Panc1 (cell line): ENCODE measurements at regions not wholly inside any gene's neighbourhood (a gene's known extent, or its start where the extent isn't known, plus 50 kb on each side); places are given as distances from the start of the nearest gene placed in this dataset.

Experiments
- ATAC-seq: fragments of 200-7000 bp; cut with Tn5 transposase; 2 replicates; pipeline ENCODE4 v1.9.1; 2020; ENCODE audit warnings: mild to moderate bottlenecking, moderate library complexity
- BruUV-seq: library from RNA; stranded (reverse); fragments of 400-500 nt; replicated peaks from 2 replicates; lab custom pipeline; 2021; lab: Mats Ljungman, UMichigan
- CTCF ChIA-PET: fragments of 300-600 bp; sonication (Branson Sonifier 250); formaldehyde crosslinking; loops from one replicate; lab custom pipeline; 2022; ENCODE audit warnings: antibody characterized with exemption; lab: Charles Lee
- POLR2A ChIA-PET: fragments of 300-600 bp; sonication (Branson Sonifier 250); formaldehyde crosslinking; loops from one replicate; lab custom pipeline; 2022; ENCODE audit warnings: antibody characterized with exemption; lab: Charles Lee
- DNase-seq: peaks from one replicate; pipeline ENCODE4 v3.0.0-alpha.2; 2010; ENCODE audit warnings: low read depth, low spot score
- H3K27ac ChIP-seq: 2 replicates; pipeline ENCODE4 v1.5.1; 2011; ENCODE audit warnings: mild to moderate bottlenecking, low read length, inconsistent platforms
- H3K27me3 ChIP-seq: fragments of 200-500 bp; sonication (Bioruptor generic); 2 replicates; pipeline ENCODE4 v1.6.0; 2014; ENCODE audit warnings: low read length, inconsistent platforms; ENCODE audit not compliant: control insufficient read depth, insufficient read depth
- H3K36me3 ChIP-seq: fragments of 200-500 bp; sonication (Bioruptor generic); 2 replicates; pipeline ENCODE4 v1.5.1; 2014; ENCODE audit warnings: inconsistent platforms, mild to moderate bottlenecking, low read length, moderate library complexity; ENCODE audit not compliant: control insufficient read depth, insufficient read depth
- H3K4me1 ChIP-seq: 2 replicates; pipeline ENCODE4 v1.5.1; 2011; ENCODE audit warnings: inconsistent platforms, mild to moderate bottlenecking, low read length, moderate library complexity; ENCODE audit not compliant: control insufficient read depth, insufficient read depth
- H3K4me3 ChIP-seq, 2 experiments: 2 replicates each; pipeline ENCODE4 v1.5.1; 2011 to 2012; ENCODE audit warnings: low read depth in 2 of 2, low read length in 2 of 2, mild to moderate bottlenecking in 2 of 2, inconsistent platforms in 1 of 2, moderate library complexity in 1 of 2
- H3K9me3 ChIP-seq: fragments of 200-500 bp; sonication (Bioruptor generic); 2 replicates; pipeline ENCODE4 v1.5.1; 2014; ENCODE audit warnings: low read depth, mild to moderate bottlenecking, inconsistent platforms, low read length, moderate library complexity; ENCODE audit not compliant: control insufficient read depth, insufficient read depth
- CTCF ChIP-seq: fragments of 450-650 bp; IDR thresholded peaks from 2 replicates; pipeline ENCODE4 v1.5.1; 2017; ENCODE audit warnings: mild to moderate bottlenecking
- POLR2AphosphoS5 ChIP-seq: IDR thresholded peaks from 2 replicates; pipeline ENCODE4 v1.6.1; 2012; ENCODE audit warnings: mild to moderate bottlenecking, low read depth, low read length, moderate library complexity
- SIN3A ChIP-seq: IDR thresholded peaks from 2 replicates; pipeline ENCODE4 v1.6.1; 2012; ENCODE audit warnings: low read depth, mild to moderate bottlenecking, low read length, moderate library complexity, borderline replicate concordance; ENCODE audit not compliant: insufficient read depth
- TCF7L2 ChIP-seq: IDR thresholded peaks from 2 replicates; pipeline ENCODE4 v1.6.1; 2011; ENCODE audit warnings: mild to moderate bottlenecking, low read depth, low read length, inconsistent platforms
- in situ Hi-C: cut with HindIII; loops from 2 replicates; pipeline ENCODE4 v1.10.0; 2016; ENCODE audit warnings: low sequenced_read_pairs, low pct_unique_long_range_greater_than_20kb
- intact Hi-C: fragments of 100-400 bp; cut with micrococcal nuclease; formaldehyde crosslinking; loops from one replicate; pipeline ENCODE4 v1.10.0; 2022; ENCODE audit not compliant: unreplicated experiment
- TF ChIP-seq, protein P1 (sequence below), 2 experiments: IDR thresholded peaks; 2 replicates each; pipeline ENCODE4 v1.6.1; 2011 to 2012; ENCODE audit warnings: low read depth in 2 of 2, control low read depth in 1 of 2, low read length in 1 of 2, mild to moderate bottlenecking in 1 of 2, moderate library complexity in 1 of 2; ENCODE audit not compliant: insufficient read depth in 1 of 2

GRCh38 chr6:164252948-164253347, 838.4 kb downstream of the QKI start:
- CTCF ChIA-PET, result no interaction called here
- H3K27ac ChIP-seq, result no peak overlapping the region
- no peak for DNase-seq
- no peak for ATAC-seq
- no peaks in the 10 kb centered on the region for H3K9me3 ChIP-seq
- intact Hi-C loops (no loop called here), in situ Hi-C loops (no loop called here)
- POLR2A ChIA-PET, result no interaction called here
- no peaks in the 10 kb centered on the region for H3K27me3 ChIP-seq
- no peak overlapping the region for H3K4me3 ChIP-seq
- H3K4me1 ChIP-seq, result no peaks in the 10 kb centered on the region
- H3K36me3 ChIP-seq, result no peaks in the 10 kb centered on the region
- BruUV-seq, result no TSS peak
- TF ChIP-seq SIN3A (no peak), POLR2AphosphoS5 (no peak)
- TF ChIP-seq, protein P1, sequence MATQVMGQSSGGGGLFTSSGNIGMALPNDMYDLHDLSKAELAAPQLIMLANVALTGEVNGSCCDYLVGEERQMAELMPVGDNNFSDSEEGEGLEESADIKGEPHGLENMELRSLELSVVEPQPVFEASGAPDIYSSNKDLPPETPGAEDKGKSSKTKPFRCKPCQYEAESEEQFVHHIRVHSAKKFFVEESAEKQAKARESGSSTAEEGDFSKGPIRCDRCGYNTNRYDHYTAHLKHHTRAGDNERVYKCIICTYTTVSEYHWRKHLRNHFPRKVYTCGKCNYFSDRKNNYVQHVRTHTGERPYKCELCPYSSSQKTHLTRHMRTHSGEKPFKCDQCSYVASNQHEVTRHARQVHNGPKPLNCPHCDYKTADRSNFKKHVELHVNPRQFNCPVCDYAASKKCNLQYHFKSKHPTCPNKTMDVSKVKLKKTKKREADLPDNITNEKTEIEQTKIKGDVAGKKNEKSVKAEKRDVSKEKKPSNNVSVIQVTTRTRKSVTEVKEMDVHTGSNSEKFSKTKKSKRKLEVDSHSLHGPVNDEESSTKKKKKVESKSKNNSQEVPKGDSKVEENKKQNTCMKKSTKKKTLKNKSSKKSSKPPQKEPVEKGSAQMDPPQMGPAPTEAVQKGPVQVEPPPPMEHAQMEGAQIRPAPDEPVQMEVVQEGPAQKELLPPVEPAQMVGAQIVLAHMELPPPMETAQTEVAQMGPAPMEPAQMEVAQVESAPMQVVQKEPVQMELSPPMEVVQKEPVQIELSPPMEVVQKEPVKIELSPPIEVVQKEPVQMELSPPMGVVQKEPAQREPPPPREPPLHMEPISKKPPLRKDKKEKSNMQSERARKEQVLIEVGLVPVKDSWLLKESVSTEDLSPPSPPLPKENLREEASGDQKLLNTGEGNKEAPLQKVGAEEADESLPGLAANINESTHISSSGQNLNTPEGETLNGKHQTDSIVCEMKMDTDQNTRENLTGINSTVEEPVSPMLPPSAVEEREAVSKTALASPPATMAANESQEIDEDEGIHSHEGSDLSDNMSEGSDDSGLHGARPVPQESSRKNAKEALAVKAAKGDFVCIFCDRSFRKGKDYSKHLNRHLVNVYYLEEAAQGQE (IDR thresholded peaks at IDR 0.05; ENCODE audit: insufficient read depth in 1 of 2, low read depth in 2 of 2, low read length in 1 of 2), result peak; percentile 58 to 66; a peak in 2 of 4 replicates

- intact Hi-C loops (no loop called here), in situ Hi-C loops (no loop called here)
- TF ChIP-seq SIN3A, result no peak
- TF ChIP-seq, protein P1 (IDR thresholded peaks at IDR 0.05; ENCODE audit: insufficient read depth in 1 of 2, low read depth in 2 of 2, low read length in 1 of 2), result no peak
- TF ChIP-seq POLR2AphosphoS5, result no peak
- TF ChIP-seq CTCF, result no peak
- no peak for TF ChIP-seq TCF7L2
- Histone ChIP-seq H3K4me1 (no peaks in the 10 kb centered on the region), H3K4me3 (no peak overlapping the region), H3K27ac (no peak overlapping the region), H3K27me3 (no peaks in the 10 kb centered on the region), H3K9me3 (no peaks in the 10 kb centered on the region), H3K36me3 (no peaks in the 10 kb centered on the region)
- BruUV-seq, result no TSS peak
- ATAC-seq (no peak), DNase-seq (no peak)
- POLR2A ChIA-PET, result no interaction called here
- CTCF ChIA-PET, result no interaction called here
Observed at GRCh38 chr6:164252291-164252690, 837.8 kb downstream of the QKI start.
